IMR-90 (cell line): ENCODE measurements at regions not wholly inside any gene's neighbourhood (a gene's known extent, or its start where the extent isn't known, plus 50 kb on each side); places are given as distances from the start of the nearest gene placed in this dataset.
"Not testable (repeated sequence)": the region's sequence is repeated elsewhere in the genome, so short reads cannot be mapped to it uniquely, and the experiment has no call there.

Source experiments
- ATAC-seq: fragments of 200-7000 bp; cut with Tn5 transposase; 2 replicates; pipeline ENCODE4 v1.9.1; 2020; ENCODE audit warnings: low read depth, mild to moderate bottlenecking, moderate library complexity
- BruUV-seq: library from RNA; stranded (reverse); fragments of 400-500 nt; replicated peaks from 2 replicates; lab custom pipeline; 2021; lab: Mats Ljungman, UMichigan
- CTCF ChIA-PET: fragments of 300-600 bp; formaldehyde crosslinking; extraction: SDS; loops from one replicate; lab custom pipeline; 2021; ENCODE audit warnings: antibody characterized with exemption; lab: Yijun Ruan, JAX
- POLR2A ChIA-PET: fragments of 300-600 bp; sonication (Branson Sonifier 250); formaldehyde crosslinking; loops from one replicate; lab custom pipeline; 2022; ENCODE audit warnings: antibody characterized with exemption; ENCODE audit not compliant: unreplicated experiment; lab: Charles Lee
- DNase-seq: peaks from one replicate; pipeline ENCODE4 v3.0.0; 2013
- H2AFZ ChIP-seq: replicated peaks from 2 replicates; pipeline ENCODE3; 2013; ENCODE audit warnings: low read length, mild to moderate bottlenecking; ENCODE audit not compliant: poor library complexity
- H2AK5ac ChIP-seq: 2 replicates; pipeline ENCODE4 v1.6.1; 2013; ENCODE audit warnings: low read depth, low read length, inconsistent platforms
- H2AK9ac ChIP-seq: replicated peaks from 2 replicates; pipeline ENCODE3; 2013; ENCODE audit warnings: mild to moderate bottlenecking, low read depth, low read length, moderate library complexity; ENCODE audit not compliant: poor library complexity
- H2BK120ac ChIP-seq: 2 replicates; pipeline ENCODE4 v1.6.1; 2013; ENCODE audit warnings: low read depth, low read length, inconsistent platforms
- H2BK15ac ChIP-seq: 3 replicates; pipeline ENCODE4 v1.6.1; 2013; ENCODE audit warnings: low read depth, low read length, inconsistent platforms
- H2BK20ac ChIP-seq: 2 replicates; pipeline ENCODE4 v1.6.1; 2013; ENCODE audit warnings: low read depth, mild to moderate bottlenecking, inconsistent platforms, low read length, moderate library complexity
- H2BK5ac ChIP-seq: 2 replicates; pipeline ENCODE4 v1.6.1; 2013; ENCODE audit warnings: mild to moderate bottlenecking, low read depth, low read length, inconsistent platforms; ENCODE audit not compliant: poor library complexity, severe bottlenecking
- H3K14ac ChIP-seq: replicated peaks from 2 replicates; pipeline ENCODE4 v1.6.1; 2013; ENCODE audit warnings: low read depth, low read length, inconsistent platforms
- H3K18ac ChIP-seq: 2 replicates; pipeline ENCODE4 v1.6.1; 2013; ENCODE audit warnings: low read depth, low read length, control low read depth
- H3K23ac ChIP-seq: 2 replicates; pipeline ENCODE4 v1.6.1; 2013; ENCODE audit warnings: low read depth, low read length, inconsistent platforms
- H3K27ac ChIP-seq: 2 replicates; pipeline ENCODE4 v1.5.1; 2013; ENCODE audit warnings: mild to moderate bottlenecking, control low read depth, low read length; ENCODE audit not compliant: insufficient read depth
- H3K27me3 ChIP-seq: 2 replicates; pipeline ENCODE4 v1.6.1; 2013; ENCODE audit warnings: low read length; ENCODE audit not compliant: control insufficient read depth, insufficient read depth
- H3K36me3 ChIP-seq: 2 replicates; pipeline ENCODE4 v1.6.1; 2013; ENCODE audit warnings: low read length, mixed read lengths; ENCODE audit not compliant: control insufficient read depth, insufficient read depth
- H3K4ac ChIP-seq: 2 replicates; pipeline ENCODE4 v1.6.1; 2013; ENCODE audit warnings: low read depth, low read length, inconsistent platforms
- H3K4me1 ChIP-seq: 2 replicates; pipeline ENCODE4 v1.6.1; 2013; ENCODE audit warnings: low read length, mixed read lengths; ENCODE audit not compliant: control insufficient read depth, insufficient read depth
- H3K4me2 ChIP-seq: 2 replicates; pipeline ENCODE4 v1.6.1; 2013; ENCODE audit warnings: low read depth, mild to moderate bottlenecking, control low read depth, low read length, moderate library complexity
- H3K4me3 ChIP-seq: 2 replicates; pipeline ENCODE4 v1.5.1; 2013; ENCODE audit warnings: low read depth, mild to moderate bottlenecking, control low read depth, low read length, moderate library complexity; ENCODE audit not compliant: insufficient read depth
- H3K56ac ChIP-seq: 2 replicates; pipeline ENCODE4 v1.6.1; 2013; ENCODE audit warnings: low read length, inconsistent platforms; ENCODE audit not compliant: insufficient read depth; ENCODE audit errors: extremely low read depth
- H3K79me1 ChIP-seq, 2 experiments: 2 replicates each; pipeline ENCODE4 v1.6.1; 2013; ENCODE audit warnings: low read length in 2 of 2, inconsistent platforms in 1 of 2, low read depth in 1 of 2
- H3K9ac ChIP-seq: 2 replicates; pipeline ENCODE4 v1.6.1; 2013; ENCODE audit warnings: low read depth, low read length, control low read depth
- H3K9me1 ChIP-seq: 2 replicates; pipeline ENCODE4 v1.6.1; 2013; ENCODE audit warnings: low read length, inconsistent platforms; ENCODE audit not compliant: insufficient read depth
- H3K9me3 ChIP-seq: 2 replicates; pipeline ENCODE4 v1.6.1; 2013; ENCODE audit warnings: low read length; ENCODE audit not compliant: control insufficient read depth, insufficient read depth
- H4K20me1 ChIP-seq: 2 replicates; pipeline ENCODE4 v1.6.1; 2013; ENCODE audit warnings: low read length, inconsistent platforms; ENCODE audit not compliant: insufficient read depth
- H4K5ac ChIP-seq: 2 replicates; pipeline ENCODE4 v1.6.1; 2013; ENCODE audit warnings: mild to moderate bottlenecking, low read depth, low read length, control low read depth
- H4K8ac ChIP-seq, 2 experiments: 2 replicates each; pipeline ENCODE4 v1.6.1; 2013; ENCODE audit warnings: low read depth in 2 of 2, low read length in 2 of 2, control low read depth in 1 of 2, inconsistent platforms in 1 of 2
- H4K91ac ChIP-seq: 2 replicates; pipeline ENCODE4 v1.6.1; 2013; ENCODE audit warnings: low read depth, low read length, inconsistent platforms; ENCODE audit not compliant: insufficient read depth
- WGBS, 2 experiments: methylation state at CpG; one replicate each; pipeline versions ENCODE4 v1.1.5 to v1.1.7; 2013; ENCODE audit warnings: missing lambda C conversion rate in 2 of 2; ENCODE audit not compliant: insufficient read length in 1 of 2; ENCODE audit errors: extremely low coverage in 2 of 2; 5-methylcytosine and 5-hydroxymethylcytosine counted together
- dilution Hi-C: fragments of 300-500 bp; cut with HindIII; formaldehyde crosslinking; loops from one replicate; pipeline ENCODE4 v1.14.3; 2018; ENCODE audit warnings: low sequenced_read_pairs; ENCODE audit not compliant: unreplicated experiment
- in situ Hi-C: fragments of 300-500 bp; cut with MboI; formaldehyde crosslinking; loops from 3 replicates; pipeline ENCODE4 v1.14.3; 2019; ENCODE audit warnings: low sequenced_read_pairs, inconsistent platforms, mixed read lengths
- intact Hi-C: fragments of 100-400 bp; cut with micrococcal nuclease; formaldehyde crosslinking; loops from 2 replicates; pipeline ENCODE4 v1.10.0; 2022

DNA sequence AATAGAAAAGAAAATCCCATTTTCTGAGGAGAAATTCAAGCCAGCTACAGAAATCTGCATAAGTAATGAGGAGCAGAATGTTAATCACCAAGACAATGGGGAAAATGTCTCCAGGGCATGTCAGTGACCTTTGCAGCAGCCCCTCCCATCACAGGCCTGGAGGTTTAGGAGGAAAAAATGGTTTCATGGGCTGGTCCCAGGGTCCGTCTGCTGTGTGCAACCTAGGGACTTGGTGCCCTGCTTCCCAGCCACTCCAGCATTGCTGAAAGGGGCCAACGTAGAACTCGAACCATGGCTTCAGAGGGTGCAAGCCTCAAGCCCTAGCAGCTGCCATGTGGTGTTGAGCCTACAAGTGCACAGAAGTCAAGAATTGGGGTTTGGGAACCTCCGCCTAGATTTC is 116.8 kb downstream of the ENC1 start:
- H3K9me3 ChIP-seq, H2BK20ac ChIP-seq, BruUV-seq, POLR2A ChIA-PET, intact Hi-C loops, H4K20me1 ChIP-seq, H3K4me1 ChIP-seq, H2AK9ac ChIP-seq, H3K9me1 ChIP-seq, H3K27ac ChIP-seq, H3K14ac ChIP-seq, in situ Hi-C loops, H3K4me2 ChIP-seq, ATAC-seq, H3K79me1 ChIP-seq, H2BK120ac ChIP-seq, H4K91ac ChIP-seq, H3K9ac ChIP-seq, H2AFZ ChIP-seq, H2AK5ac ChIP-seq, H3K23ac ChIP-seq, H4K5ac ChIP-seq, dilution Hi-C loops, H3K4ac ChIP-seq, H2BK15ac ChIP-seq, H3K36me3 ChIP-seq, H3K27me3 ChIP-seq, H3K18ac ChIP-seq, H3K56ac ChIP-seq, H4K8ac ChIP-seq, H3K4me3 ChIP-seq, DNase-seq, H2BK5ac ChIP-seq: not testable (repeated sequence)
- WGBS, 2 experiments, result 74% methylated on average over 4 of the region's 4 CpGs; no CpG with 5 or more reads in 1 of the 2 experiments
- CTCF ChIA-PET, result interaction anchor here (0.6 kb wide), 1 partner anchor 943 kb away, joined by 3 read pairs; no protein-coding TSS in a partner anchor

DNA sequence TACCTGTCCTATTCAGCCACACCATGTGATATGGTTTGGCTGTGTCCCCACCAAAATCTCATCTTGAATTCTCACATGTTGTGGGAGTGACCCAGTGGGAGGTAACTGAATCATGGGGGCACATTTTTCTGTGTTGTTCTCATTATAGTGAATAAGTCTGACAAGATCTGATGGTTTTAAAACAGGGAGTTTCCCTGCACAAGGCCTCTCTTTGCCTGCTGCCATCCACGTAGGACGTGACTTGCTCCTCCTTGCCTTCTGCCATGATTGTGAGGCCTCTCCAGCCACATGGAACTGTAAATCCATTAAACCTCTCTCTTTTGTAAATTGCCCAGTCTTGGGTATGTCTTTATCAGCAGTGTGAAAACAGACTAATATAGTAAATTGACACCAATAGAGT is 117.7 kb downstream of the ENC1 start:
- H4K91ac ChIP-seq, H3K56ac ChIP-seq, DNase-seq, H3K36me3 ChIP-seq, H2AK5ac ChIP-seq, H2AK9ac ChIP-seq, POLR2A ChIA-PET, H3K23ac ChIP-seq, H4K8ac ChIP-seq, H3K27ac ChIP-seq, dilution Hi-C loops, H2BK5ac ChIP-seq, H3K18ac ChIP-seq, H3K79me1 ChIP-seq, H2BK20ac ChIP-seq, H4K5ac ChIP-seq, BruUV-seq, H2BK120ac ChIP-seq, H3K4ac ChIP-seq, H3K27me3 ChIP-seq, intact Hi-C loops, H2AFZ ChIP-seq, in situ Hi-C loops, H3K4me3 ChIP-seq, ATAC-seq, CTCF ChIA-PET, H3K14ac ChIP-seq, H3K4me2 ChIP-seq, H3K9ac ChIP-seq, H2BK15ac ChIP-seq, H3K9me3 ChIP-seq, H4K20me1 ChIP-seq, H3K9me1 ChIP-seq, H3K4me1 ChIP-seq: not testable (repeated sequence)
- no CpG with 5 or more reads among the region's 2 CpGs for WGBS, 2 experiments
